ENCODE measurements at regions not wholly inside any gene's neighbourhood (a gene's known extent, or its start where the extent isn't known, plus 50 kb on each side); places are given as distances from the start of the nearest gene placed in this dataset.
A peak's percentile ranks its signal among the peaks of the same experiment; 100 is the strongest.

DNA sequence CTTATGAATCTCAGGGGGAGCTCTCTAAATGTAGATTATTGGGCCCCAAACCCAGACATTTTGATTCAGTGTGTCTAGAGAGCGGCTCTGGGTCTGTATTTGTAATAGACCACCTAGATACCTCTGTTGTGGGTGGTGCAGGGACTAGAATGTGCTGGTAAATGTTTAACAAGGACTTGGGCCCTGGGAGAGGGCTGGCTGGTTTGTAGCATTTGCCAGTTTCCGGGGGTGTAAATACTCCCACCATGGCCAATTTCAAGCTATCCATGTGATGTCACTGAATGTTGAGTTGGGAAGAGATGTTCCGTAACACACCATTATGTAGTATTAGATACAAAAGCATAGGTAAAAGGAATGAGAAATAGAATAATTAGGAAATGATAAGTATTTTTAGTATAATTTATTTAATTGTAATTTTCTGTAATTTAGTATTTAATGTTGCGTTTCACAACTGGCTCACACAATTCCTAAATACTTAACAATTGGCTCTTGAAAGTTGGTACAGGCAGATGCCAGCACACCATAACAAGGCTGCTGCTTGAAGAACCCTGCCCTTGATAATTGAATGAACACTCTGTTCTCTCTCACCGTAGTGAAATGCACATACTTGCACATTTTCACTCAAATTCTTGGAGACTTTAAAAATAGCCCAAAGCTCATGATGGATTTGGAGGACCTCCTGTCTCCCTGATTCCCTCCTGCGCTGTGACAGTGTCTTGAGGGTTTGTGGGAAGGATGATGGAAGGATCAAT lies 359.2 kb upstream of the PROK2 start:
- Histone ChIP-seq H3K27ac (replicated peaks; ENCODE audit: low read length) (no peak overlapping the region), H2BK120ac (ENCODE audit: low read depth, low read length) (no peak overlapping the region), H3K4ac (ENCODE audit: low read length) (no peak overlapping the region), H3K36me3 (replicated peaks in 1 of 2; ENCODE audit: control insufficient read depth in 2 of 2, insufficient read depth in 2 of 2, low read length in 2 of 2) (no peaks in the 10 kb centered on the region), H3K18ac (ENCODE audit: low read length) (no peak overlapping the region), H2BK5ac (ENCODE audit: low read length) (no peak overlapping the region), H3K23ac (ENCODE audit: low read depth, low read length, poor library complexity) (no peak overlapping the region), H3K4me2 (ENCODE audit: insufficient read depth, low read length, poor library complexity, severe bottlenecking) (no peak overlapping the region), H2AK5ac (ENCODE audit: low read depth, low read length) (no peak overlapping the region), H2AFZ (ENCODE audit: low read length) (no peak overlapping the region), H3K14ac (ENCODE audit: low read length) (no peak overlapping the region), H3K9ac (ENCODE audit: low read depth, low read length, poor library complexity) (no peak overlapping the region), H3K79me1 (ENCODE audit: low read depth, low read length) (no peaks in the 10 kb centered on the region), H2BK12ac (ENCODE audit: low read length) (no peak overlapping the region), H3K9me3 (replicated peaks in 1 of 2; ENCODE audit: control insufficient read depth in 2 of 2, insufficient read depth in 1 of 2, low read depth in 1 of 2, low read length in 2 of 2) (no peaks in the 10 kb centered on the region), H2BK15ac (ENCODE audit: low read length) (no peak overlapping the region), H3K27me3 (ENCODE audit: control insufficient read depth in 3 of 3, insufficient read depth in 3 of 3, low read depth in 1 of 3, low read length in 3 of 3) (no peaks in the 10 kb centered on the region), H3K4me3 (ENCODE audit: low read length in 2 of 2) (no peak overlapping the region), H4K91ac (ENCODE audit: low read depth, low read length, poor library complexity) (no peak overlapping the region), H4K8ac (ENCODE audit: low read depth, low read length) (no peak overlapping the region), H3K4me1 (ENCODE audit: control insufficient read depth in 2 of 2, insufficient read depth in 1 of 2, low read depth in 1 of 2, low read length in 2 of 2) (peaks cover 3 to 5% of the 10 kb centered on the region in 2 donors)
- WGBS, 2 donors (ENCODE audit: extremely low coverage in 2 of 2, insufficient read length in 2 of 2, insufficient replicate concordance in 1 of 2): no CpG with 5 or more reads among the region's 6 CpGs
- no peak for DNase-seq (ENCODE audit: low spot score)

DNA sequence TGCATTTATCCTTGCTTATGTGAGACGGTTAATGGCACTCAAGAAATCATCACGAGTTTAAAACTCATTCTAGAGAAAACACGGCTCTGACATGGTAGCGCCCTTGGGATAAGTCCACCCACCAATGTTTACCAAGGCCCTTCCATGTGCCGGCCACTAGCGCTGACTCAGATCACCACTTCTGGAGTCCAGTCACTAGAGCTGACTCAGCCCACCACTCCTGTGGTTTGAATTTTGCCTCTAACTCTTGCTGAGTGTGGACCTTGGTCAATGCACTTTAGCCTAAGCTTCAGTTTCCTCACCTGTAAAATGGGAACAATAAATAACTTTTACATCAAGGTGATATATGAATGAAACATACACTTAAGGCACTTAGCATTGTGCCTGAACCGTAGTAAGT lies 358.4 kb upstream of the PROK2 start:
- no peak overlapping the region for H2BK12ac ChIP-seq (ENCODE audit: low read length)
- no peak overlapping the region for H3K9ac ChIP-seq (ENCODE audit: low read depth, low read length, poor library complexity)
- no CpG with 5 or more reads among the region's 7 CpGs for WGBS, 2 donors (ENCODE audit: extremely low coverage in 2 of 2, insufficient read length in 2 of 2, insufficient replicate concordance in 1 of 2)
- DNase-seq (ENCODE audit: low spot score): no peak
- peak overlapping the region; percentile 5 for H2AK5ac ChIP-seq (ENCODE audit: low read depth, low read length)
- no peaks in the 10 kb centered on the region for H3K27me3 ChIP-seq (ENCODE audit: control insufficient read depth in 3 of 3, insufficient read depth in 3 of 3, low read depth in 1 of 3, low read length in 3 of 3)
- no peaks in the 10 kb centered on the region for H3K79me1 ChIP-seq (ENCODE audit: low read depth, low read length)
- H2AFZ ChIP-seq (ENCODE audit: low read length): no peak overlapping the region
- H3K18ac ChIP-seq (ENCODE audit: low read length): no peak overlapping the region
- no peak overlapping the region for H3K14ac ChIP-seq (ENCODE audit: low read length)
- no peak overlapping the region for H2BK5ac ChIP-seq (ENCODE audit: low read length)
- H3K4me2 ChIP-seq (ENCODE audit: insufficient read depth, low read length, poor library complexity, severe bottlenecking): no peak overlapping the region
- no peak overlapping the region for H3K4me3 ChIP-seq (ENCODE audit: low read length in 2 of 2)
- no peaks in the 10 kb centered on the region for H3K9me3 ChIP-seq (replicated peaks in 1 of 2; ENCODE audit: control insufficient read depth in 2 of 2, insufficient read depth in 1 of 2, low read depth in 1 of 2, low read length in 2 of 2)
- H4K91ac ChIP-seq (ENCODE audit: low read depth, low read length, poor library complexity): no peak overlapping the region
- peaks cover 3 to 5% of the 10 kb centered on the region in 2 donors for H3K4me1 ChIP-seq (ENCODE audit: control insufficient read depth in 2 of 2, insufficient read depth in 1 of 2, low read depth in 1 of 2, low read length in 2 of 2)
- H3K36me3 ChIP-seq (replicated peaks in 1 of 2; ENCODE audit: control insufficient read depth in 2 of 2, insufficient read depth in 2 of 2, low read length in 2 of 2): no peaks in the 10 kb centered on the region
- H4K8ac ChIP-seq (ENCODE audit: low read depth, low read length): no peak overlapping the region
- no peak overlapping the region for H3K27ac ChIP-seq (replicated peaks; ENCODE audit: low read length)
- no peak overlapping the region for H2BK120ac ChIP-seq (ENCODE audit: low read depth, low read length)
- no peak overlapping the region for H3K4ac ChIP-seq (ENCODE audit: low read length)
- no peak overlapping the region for H2BK15ac ChIP-seq (ENCODE audit: low read length)
- no peak overlapping the region for H3K23ac ChIP-seq (ENCODE audit: low read depth, low read length, poor library complexity)

DNA sequence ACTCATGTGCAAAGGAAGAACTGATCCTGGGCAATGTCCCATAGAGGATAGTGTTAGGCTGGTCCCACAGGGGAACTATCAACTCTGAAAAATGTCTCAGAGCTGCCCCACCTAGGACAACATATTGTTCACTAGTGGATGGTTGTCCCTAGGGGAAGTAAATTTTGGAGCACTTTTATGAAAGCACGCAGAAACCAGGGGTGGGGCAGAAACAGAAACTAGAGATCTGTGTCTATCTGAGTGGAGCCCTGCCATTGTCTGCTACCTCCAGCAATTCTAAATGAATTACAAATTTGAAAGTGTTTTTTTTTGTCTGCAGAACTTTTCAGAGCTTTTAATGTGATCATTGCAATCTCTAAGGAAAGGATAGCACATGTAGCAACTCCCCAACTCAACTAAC lies 357.1 kb upstream of the PROK2 start:
- H3K4me3 ChIP-seq (ENCODE audit: low read length in 2 of 2): no peak overlapping the region
- H3K4ac ChIP-seq (ENCODE audit: low read length): no peak overlapping the region
- no peak overlapping the region for H3K9ac ChIP-seq (ENCODE audit: low read depth, low read length, poor library complexity)
- H2BK12ac ChIP-seq (ENCODE audit: low read length): no peak overlapping the region
- H2AK5ac ChIP-seq (ENCODE audit: low read depth, low read length): no peak overlapping the region
- no peak overlapping the region for H3K14ac ChIP-seq (ENCODE audit: low read length)
- no peak overlapping the region for H2BK5ac ChIP-seq (ENCODE audit: low read length)
- H3K4me2 ChIP-seq (ENCODE audit: insufficient read depth, low read length, poor library complexity, severe bottlenecking): no peak overlapping the region
- H2AFZ ChIP-seq (ENCODE audit: low read length): no peak overlapping the region
- no peaks in the 10 kb centered on the region for H3K9me3 ChIP-seq (replicated peaks in 1 of 2; ENCODE audit: control insufficient read depth in 2 of 2, insufficient read depth in 1 of 2, low read depth in 1 of 2, low read length in 2 of 2)
- no peak overlapping the region for H3K23ac ChIP-seq (ENCODE audit: low read depth, low read length, poor library complexity)
- no peak overlapping the region for H3K18ac ChIP-seq (ENCODE audit: low read length)
- peaks cover 0 to under 1% (median 0%) of the 10 kb centered on the region in 3 experiments for H3K27me3 ChIP-seq (ENCODE audit: control insufficient read depth in 3 of 3, insufficient read depth in 3 of 3, low read depth in 1 of 3, low read length in 3 of 3)
- H2BK120ac ChIP-seq (ENCODE audit: low read depth, low read length): no peak overlapping the region
- H3K36me3 ChIP-seq (replicated peaks in 1 of 2; ENCODE audit: control insufficient read depth in 2 of 2, insufficient read depth in 2 of 2, low read length in 2 of 2): no peaks in the 10 kb centered on the region
- WGBS, 2 donors (ENCODE audit: extremely low coverage in 2 of 2, insufficient read length in 2 of 2, insufficient replicate concordance in 1 of 2): no CpG with 5 or more reads among the region's 1 CpG
- no peak overlapping the region for H4K91ac ChIP-seq (ENCODE audit: low read depth, low read length, poor library complexity)
- H3K79me1 ChIP-seq (ENCODE audit: low read depth, low read length): no peaks in the 10 kb centered on the region
- H2BK15ac ChIP-seq (ENCODE audit: low read length): no peak overlapping the region
- no peak overlapping the region for H4K8ac ChIP-seq (ENCODE audit: low read depth, low read length)
- DNase-seq (ENCODE audit: low spot score): no peak
- H3K27ac ChIP-seq (replicated peaks; ENCODE audit: low read length): no peak overlapping the region
- peaks cover 3 to 5% of the 10 kb centered on the region in 2 donors for H3K4me1 ChIP-seq (ENCODE audit: control insufficient read depth in 2 of 2, insufficient read depth in 1 of 2, low read depth in 1 of 2, low read length in 2 of 2)

DNA sequence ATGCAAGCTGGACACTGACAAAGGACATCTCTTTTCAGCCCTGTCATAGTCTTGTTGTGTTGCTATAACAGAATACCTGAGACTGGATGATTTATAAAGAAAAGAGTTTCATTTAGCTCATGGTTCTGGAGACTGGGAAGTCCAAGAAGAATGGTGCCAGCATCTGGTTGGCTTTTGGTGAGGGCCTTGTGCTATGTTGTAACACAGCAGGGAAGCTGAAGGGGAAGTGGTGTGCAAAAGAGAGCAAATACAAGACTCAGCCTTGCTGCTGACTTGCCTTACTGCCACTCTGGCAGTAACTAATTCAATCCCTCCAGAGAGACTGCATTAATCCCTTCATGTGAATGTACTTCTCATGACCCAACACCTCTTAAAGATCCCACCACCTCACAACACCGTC lies 356.3 kb upstream of the PROK2 start:
- no CpG with 5 or more reads among the region's 1 CpG for WGBS, 2 donors (ENCODE audit: extremely low coverage in 2 of 2, insufficient read length in 2 of 2, insufficient replicate concordance in 1 of 2)
- Histone ChIP-seq H2AK5ac (ENCODE audit: low read depth, low read length) (no peak overlapping the region), H3K27ac (replicated peaks; ENCODE audit: low read length) (no peak overlapping the region), H3K36me3 (replicated peaks in 1 of 2; ENCODE audit: control insufficient read depth in 2 of 2, insufficient read depth in 2 of 2, low read length in 2 of 2) (no peaks in the 10 kb centered on the region), H3K18ac (ENCODE audit: low read length) (no peak overlapping the region), H3K9ac (ENCODE audit: low read depth, low read length, poor library complexity) (no peak overlapping the region), H3K14ac (ENCODE audit: low read length) (no peak overlapping the region), H3K4me2 (ENCODE audit: insufficient read depth, low read length, poor library complexity, severe bottlenecking) (no peak overlapping the region), H4K91ac (ENCODE audit: low read depth, low read length, poor library complexity) (no peak overlapping the region), H3K27me3 (ENCODE audit: control insufficient read depth in 3 of 3, insufficient read depth in 3 of 3, low read depth in 1 of 3, low read length in 3 of 3) (peaks cover 0 to 7% (median 0%) of the 10 kb centered on the region in 3 experiments), H3K23ac (ENCODE audit: low read depth, low read length, poor library complexity) (no peak overlapping the region), H3K79me1 (ENCODE audit: low read depth, low read length) (no peaks in the 10 kb centered on the region), H3K9me3 (replicated peaks in 1 of 2; ENCODE audit: control insufficient read depth in 2 of 2, insufficient read depth in 1 of 2, low read depth in 1 of 2, low read length in 2 of 2) (no peaks in the 10 kb centered on the region), H2BK120ac (ENCODE audit: low read depth, low read length) (no peak overlapping the region), H3K4me3 (ENCODE audit: low read length in 2 of 2) (no peak overlapping the region), H2BK12ac (ENCODE audit: low read length) (no peak overlapping the region), H4K8ac (ENCODE audit: low read depth, low read length) (no peak overlapping the region), H3K4ac (ENCODE audit: low read length) (no peak overlapping the region), H2BK15ac (ENCODE audit: low read length) (no peak overlapping the region), H3K4me1 (ENCODE audit: control insufficient read depth in 2 of 2, insufficient read depth in 1 of 2, low read depth in 1 of 2, low read length in 2 of 2) (peaks cover 3 to 5% of the 10 kb centered on the region in 2 donors), H2BK5ac (ENCODE audit: low read length) (no peak overlapping the region), H2AFZ (ENCODE audit: low read length) (no peak overlapping the region)
- no peak for DNase-seq (ENCODE audit: low spot score)

All from neuronal stem cell (in vitro differentiated cells).